Left hindlimb (tissue), 1 donor: ENCODE measurements at regions not wholly inside any gene's neighbourhood (a gene's known extent, or its start where the extent isn't known, plus 50 kb on each side); places are given as distances from the start of the nearest gene placed in this dataset.
"Not testable (repeated sequence)": the region's sequence is repeated elsewhere in the genome, so short reads cannot be mapped to it uniquely, and the experiment has no call there.

ENCODE experiments used
- DNase-seq: peaks from one replicate; pipeline ENCODE4 v3.0.0-alpha.2; 2018

DNA sequence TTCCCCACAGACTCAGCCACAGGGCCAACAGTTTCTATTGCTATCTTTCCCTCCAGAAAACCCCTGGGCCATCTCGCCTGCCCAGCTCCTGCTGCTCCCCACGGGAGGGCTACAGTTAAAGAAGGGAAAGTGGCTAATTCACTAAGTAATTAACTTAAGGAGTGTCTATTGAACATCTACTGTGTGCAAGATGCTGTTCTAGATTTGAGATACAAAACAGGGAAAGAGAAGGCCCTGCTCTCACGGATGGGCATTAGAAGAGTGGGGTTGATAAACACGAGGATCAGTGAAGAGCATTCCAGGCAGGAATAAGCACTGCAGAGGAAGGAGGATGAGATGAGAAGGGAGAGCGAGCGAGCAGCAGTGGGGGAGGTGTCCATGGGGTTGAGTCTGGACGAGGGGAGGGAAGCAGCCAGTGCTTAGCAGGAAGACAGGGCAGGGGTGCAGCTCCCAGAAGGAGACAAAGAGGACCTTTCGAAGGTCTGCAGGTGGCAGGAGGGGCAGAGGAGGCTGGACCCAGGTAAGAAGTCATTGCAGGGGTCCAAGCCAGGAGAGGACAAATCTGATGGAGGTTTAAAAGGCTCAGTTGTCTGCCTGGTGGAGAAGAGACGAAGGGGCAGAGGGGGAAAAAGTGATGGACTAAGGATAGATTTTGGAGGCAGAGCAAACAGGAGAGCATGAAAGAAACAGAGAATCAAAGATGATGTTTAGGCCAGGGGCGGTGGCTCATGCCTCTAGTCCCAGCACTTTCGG, 64.7 kb downstream of the KLF15 start:
- no peak for DNase-seq

DNA sequence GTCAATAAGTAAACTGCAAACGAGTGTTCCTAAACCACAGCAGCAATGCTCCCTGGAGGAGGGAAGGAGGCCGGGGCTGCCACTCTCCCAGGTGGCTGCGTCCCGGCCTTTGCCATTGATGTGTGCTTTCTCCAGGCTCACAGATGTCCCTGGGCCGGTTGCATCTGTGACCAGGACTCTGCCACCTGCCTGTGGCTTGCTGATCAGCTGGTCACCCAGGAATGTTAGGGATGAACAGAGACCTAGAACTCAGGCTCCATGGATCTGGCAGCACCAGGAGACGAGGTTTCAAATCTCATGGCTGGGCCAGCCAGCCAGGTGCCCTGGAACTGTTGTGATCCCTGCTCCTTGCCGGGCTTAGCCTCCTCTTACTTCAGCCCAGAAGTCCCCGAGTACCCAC, 65.7 kb downstream of the KLF15 start:
- no peak for DNase-seq

DNA sequence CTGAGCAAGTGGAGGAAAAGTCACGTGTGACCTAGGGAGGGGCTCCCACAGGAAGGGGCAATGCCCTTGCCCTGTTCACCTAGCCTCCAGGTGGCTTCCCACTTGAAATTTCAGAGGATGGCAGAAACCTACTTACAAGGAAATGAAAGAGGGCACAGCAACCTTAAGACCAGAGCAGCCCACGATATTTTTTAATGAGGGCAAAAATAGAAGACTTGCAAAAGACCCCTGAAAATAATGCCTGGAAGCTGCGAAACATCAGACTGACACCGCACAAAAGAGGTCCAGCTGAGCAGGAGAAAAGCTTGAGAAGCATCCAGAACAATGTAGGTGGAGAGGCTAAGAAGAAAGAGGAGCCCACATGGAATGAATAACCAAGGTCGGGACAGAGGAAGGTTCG, 66.1 kb downstream of the KLF15 start:
- DNase-seq: no peak

DNA sequence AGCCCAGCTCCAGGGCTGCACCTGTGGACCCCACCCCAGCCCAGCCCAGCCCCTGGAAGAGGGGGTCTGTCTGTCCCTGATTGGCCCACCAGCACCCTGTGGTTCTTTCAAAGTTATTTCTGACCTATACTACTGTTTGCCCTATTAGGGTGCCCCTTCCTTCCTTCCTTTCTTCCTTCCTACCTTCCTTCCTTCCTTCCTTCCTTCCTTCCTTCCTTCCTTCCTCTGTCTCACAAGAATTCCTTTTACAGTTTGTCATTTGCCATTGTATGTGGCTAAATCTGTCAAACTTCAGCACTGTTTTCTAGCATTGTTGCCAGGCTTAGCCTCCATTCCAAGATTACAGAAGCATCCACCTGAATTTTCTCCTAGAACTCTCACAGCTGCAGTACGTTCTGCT, 66.9 kb downstream of the KLF15 start:
- no peak for DNase-seq

GRCh38 chr3:126289096-126289495, 68.1 kb downstream of the KLF15 start:
- no peak for DNase-seq

GRCh38 chr3:126288314-126288713, 68.9 kb downstream of the KLF15 start:
- no peak for DNase-seq

- peak; percentile 74 for DNase-seq
Measured at GRCh38 chr3:126287536-126288241, 69.5 kb downstream of the KLF15 start.

DNA sequence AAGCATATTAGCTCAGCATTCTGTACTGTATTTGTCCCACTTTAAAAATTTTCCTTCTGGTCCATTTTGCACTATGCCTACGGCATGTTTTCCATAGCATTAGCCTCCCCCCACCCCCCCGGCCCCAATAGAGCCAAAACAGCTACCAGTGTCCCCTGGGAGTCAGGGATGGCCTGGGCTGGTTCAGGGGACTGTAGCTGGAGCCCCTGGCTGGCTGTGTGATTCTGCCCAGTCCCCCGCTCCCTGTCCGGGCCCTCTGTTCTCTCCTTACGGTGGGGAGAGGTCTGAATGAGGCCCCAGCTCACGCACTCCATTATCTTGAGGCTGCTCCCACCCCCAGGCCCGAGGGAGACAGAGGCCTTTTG, 70.1 kb downstream of the KLF15 start:
- DNase-seq: no peak

GRCh38 chr3:126285369-126285768, 71.8 kb downstream of the KLF15 start:
- no peak for DNase-seq

GRCh38 chr3:126284258-126284904, 72.8 kb downstream of the KLF15 start:
- no peak for DNase-seq

- DNase-seq: not testable (repeated sequence)
Measured at GRCh38 chr3:126283651-126284050, 73.6 kb downstream of the KLF15 start.

GRCh38 chr3:126279853-126280252, 77.4 kb downstream of the KLF15 start:
- no peak for DNase-seq

DNA sequence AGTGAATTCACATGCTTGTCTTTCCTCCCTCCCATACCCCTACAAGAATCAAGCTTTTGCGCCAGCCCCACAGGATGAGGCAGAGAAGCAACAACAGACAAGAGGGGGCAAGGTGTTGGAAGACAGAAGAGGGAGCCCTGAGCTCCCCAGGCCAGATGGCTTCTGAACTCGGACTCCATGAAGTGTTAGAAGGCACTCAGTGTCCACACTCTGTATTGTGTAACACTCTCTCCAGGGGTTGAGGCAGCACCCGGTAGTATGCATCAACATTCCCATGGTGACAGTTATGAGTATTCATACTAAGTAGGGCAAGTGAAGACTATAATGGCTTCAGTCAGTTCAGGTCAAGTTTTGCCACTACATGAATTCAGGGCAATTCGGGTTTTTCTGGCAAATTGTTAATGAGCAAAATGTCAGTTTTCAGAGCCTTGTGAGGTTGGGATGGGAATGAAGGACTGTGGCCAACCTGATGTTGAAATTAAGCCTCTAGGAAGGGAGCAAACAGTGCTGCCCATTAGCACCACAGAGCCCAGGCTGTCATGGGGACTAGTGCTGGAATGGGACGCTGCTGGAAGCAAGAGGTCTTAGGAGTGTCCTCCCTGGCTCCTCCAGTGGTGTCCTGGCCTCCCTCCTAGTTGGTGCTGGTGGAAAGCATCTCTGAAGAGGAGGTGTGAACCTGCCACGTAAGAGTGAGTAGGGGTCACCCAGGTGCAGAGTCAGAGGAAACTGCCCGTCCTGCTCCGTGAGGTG, 79.4 kb downstream of the KLF15 start:
- DNase-seq: no peak

DNA sequence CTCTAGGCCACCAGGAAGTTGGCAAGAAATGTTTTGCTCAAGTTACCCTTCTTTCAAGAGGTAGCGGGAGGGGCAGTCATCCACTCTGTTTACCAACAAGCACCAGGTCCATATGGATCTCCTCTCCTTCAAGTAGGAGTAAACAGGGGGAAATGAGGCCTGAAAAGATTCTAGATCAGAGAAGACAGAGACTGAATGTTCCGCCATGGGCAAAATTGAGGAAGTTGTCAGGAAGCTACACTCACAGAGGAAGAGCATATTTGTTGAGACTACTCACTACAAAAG, 81.6 kb downstream of the KLF15 start:
- DNase-seq: no peak

DNA sequence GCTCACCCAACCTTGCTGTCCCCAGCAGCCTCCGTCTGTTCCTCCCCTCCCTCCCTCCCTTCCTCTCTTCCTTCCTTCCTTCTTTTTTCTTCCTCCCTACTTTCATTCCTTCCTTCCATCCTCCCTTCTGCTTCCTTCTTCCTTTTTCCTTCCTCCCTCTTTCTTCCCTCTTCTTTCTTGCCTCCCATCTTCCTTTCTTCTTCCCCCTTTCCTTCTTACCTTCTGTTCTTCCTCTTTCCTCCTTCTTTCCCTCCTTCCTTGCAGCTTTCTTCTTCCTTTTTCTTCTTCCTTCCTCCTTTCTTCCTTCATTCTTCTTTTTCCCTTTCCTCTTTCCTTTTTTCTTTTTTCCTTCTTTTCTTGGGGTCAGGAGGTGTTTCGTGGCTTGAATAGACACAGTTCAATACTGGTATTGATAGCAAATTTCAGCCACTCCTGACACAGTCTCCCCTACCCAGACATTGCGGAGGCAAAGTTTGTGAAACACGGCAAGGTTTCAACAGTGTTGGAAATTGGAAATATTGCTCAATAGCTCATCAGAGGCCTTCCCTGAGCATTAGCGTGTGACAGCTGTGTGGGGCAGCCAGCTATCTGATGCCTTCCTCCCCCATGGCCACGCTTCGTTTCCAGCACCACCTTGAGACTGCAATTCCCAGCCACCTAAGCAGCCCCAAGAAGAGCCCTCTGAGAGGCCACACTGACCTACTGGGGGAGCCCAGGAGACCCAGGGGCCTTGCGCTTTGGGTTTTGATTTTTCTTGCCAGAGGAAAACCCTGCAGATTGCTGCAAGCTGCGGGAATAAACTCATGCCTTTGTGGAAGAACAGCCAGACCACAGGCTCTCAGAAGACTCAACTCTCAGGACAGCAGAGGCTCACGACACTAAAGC, 82.2 kb downstream of the KLF15 start:
- no peak for DNase-seq

DNA sequence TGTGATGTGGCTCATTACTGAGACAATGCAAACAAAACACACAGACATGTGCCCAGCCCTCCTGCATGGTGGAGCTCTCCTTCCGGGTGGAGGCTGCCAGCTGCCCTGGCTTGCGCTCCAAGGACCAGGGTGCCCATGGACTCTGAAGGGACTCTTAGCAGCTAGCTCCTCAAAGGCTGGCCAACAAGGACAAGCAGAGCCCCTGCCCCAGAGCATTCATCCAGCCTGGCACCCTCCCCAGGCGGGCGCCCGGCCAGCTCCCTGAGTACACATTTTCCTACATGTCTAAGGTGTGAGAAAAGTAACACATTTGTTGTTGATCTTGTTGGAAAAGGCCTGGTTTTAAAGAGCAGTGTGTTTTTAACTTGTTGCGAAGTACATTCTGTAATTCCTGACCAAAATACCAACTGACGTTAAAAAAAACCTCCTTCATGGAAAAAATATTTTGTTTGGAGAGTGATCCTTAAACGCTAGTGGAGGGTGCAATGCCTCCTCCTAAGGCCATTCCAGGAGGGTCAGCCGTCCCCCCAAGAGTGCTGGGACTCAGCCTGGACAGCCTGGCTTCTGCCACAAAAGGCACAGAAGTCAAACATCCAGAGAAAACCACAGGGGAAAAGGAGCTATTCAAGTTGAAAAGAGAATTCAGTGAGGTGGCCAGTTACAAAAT, 86.9 kb downstream of the KLF15 start:
- DNase-seq: peak; percentile 81

GRCh38 chr3:126269354-126269753, 87.9 kb downstream of the KLF15 start:
- DNase-seq: no peak

DNA sequence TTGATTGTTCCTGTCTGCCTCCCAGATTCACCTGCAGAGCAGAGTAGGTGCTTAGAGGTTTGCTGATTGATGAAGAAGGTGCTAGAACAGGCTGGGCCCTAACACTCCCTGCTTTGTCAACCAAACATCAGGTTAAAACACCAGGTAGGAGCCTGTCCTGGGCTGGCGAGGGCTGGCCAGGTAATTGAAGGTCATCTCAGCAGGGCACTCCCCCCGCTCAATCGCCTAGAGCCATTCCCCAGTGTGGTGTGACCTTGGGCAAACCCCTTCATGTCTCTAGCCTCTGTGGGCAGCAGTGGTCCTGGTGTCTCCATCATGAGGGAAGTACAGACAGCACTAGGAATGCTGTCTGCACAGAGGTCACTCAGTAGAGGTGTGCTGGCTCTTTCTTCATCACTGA, 88.3 kb downstream of the KLF15 start:
- no peak for DNase-seq

GRCh38 chr3:126267976-126268615, 87.7 kb upstream of the ALDH1L1 start:
- no peak for DNase-seq

DNA sequence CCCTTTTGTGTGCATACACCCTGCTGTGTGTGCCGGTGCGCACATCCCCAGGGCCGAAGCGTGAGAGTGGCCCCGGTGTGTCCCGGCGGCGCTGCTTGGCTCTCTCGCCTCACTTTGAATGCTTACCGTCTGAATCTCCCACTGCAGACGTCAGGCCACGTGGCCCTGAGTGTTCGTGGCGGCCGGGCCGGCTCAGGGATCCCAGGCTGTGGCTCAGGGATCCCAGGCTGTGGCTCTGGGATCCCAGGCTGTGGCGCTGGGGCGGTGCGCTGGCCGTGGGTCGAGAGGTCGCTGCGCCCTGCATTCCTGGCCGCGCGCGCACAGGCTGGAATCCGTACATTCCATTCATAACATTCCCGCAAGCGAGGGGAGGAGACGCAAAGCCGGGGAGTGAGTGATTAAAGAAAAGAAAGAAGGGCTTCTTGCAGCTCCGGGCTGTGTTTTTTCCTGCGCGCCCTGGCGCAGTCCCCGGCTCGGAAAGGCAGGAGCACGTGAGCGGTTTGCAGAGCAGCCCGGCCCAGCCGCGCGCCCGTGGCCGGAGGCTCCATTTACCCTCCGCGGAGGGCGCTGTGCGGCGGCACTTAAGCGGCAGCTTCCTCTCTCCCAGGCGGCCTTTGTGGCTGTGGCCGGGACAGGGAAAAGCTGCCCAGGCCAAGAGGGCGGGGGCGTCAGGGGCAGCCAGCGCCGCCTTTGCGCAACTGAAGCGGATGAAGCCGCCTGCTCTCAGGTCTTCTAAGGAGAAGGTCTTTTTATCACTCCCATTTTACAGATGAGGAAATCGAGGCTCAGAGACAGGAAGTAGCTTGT, 87.0 kb upstream of the ALDH1L1 start:
- DNase-seq: peak; percentile 84

- DNase-seq: no peak
Measured at GRCh38 chr3:126266850-126267168, 86.4 kb upstream of the ALDH1L1 start.
